ENCODE measurements at regions not wholly inside any gene's neighbourhood (a gene's known extent, or its start where the extent isn't known, plus 50 kb on each side); places are given as distances from the start of the nearest gene placed in this dataset.

DNA sequence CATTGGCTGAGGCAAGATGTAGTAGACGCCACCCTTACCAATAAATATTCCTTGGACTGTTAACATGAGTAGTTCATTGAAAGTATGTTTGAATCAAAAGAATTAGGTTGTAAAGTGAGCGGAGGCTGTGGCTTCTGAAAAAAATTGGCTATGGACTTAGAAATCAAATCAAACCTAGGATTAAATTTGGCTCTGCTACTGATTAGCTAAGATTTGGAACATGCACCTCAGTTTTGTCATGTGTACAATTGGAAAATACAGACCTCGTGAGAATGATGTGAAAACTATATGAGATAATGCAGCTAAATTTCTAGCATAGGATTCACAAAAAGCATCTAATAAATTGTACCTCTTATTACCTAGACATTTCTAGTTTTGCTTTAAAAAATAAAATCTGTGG, 85.3 kb upstream of the USP25 start:
- no peaks in the 10 kb centered on the region for H3K36me3 Mint-ChIP-seq (ENCODE audit: insufficient read depth, unreplicated experiment)
- H3K27ac Mint-ChIP-seq (ENCODE audit: unreplicated experiment), result no peak overlapping the region
- no peak overlapping the region for H3K4me3 Mint-ChIP-seq (ENCODE audit: low read depth, unreplicated experiment)
- no peaks in the 10 kb centered on the region for H3K4me1 Mint-ChIP-seq (ENCODE audit: low read depth, unreplicated experiment)
- no peaks in the 10 kb centered on the region for H3K9me3 Mint-ChIP-seq (ENCODE audit: low read depth, unreplicated experiment)
- DNase-seq, result no peak
- intact Hi-C loops (cut with micrococcal nuclease; ENCODE audit: unreplicated experiment), result no loop called here
- H3K27me3 Mint-ChIP-seq (ENCODE audit: unreplicated experiment), result no peaks in the 10 kb centered on the region
- no TSS peak for BruUV-seq (replicated peaks)
- CTCF ChIA-PET, result no interaction called here
- TF ChIP-seq CTCF (IDR thresholded peaks at IDR 0.05; ENCODE audit: unreplicated experiment), result no peak

DNA sequence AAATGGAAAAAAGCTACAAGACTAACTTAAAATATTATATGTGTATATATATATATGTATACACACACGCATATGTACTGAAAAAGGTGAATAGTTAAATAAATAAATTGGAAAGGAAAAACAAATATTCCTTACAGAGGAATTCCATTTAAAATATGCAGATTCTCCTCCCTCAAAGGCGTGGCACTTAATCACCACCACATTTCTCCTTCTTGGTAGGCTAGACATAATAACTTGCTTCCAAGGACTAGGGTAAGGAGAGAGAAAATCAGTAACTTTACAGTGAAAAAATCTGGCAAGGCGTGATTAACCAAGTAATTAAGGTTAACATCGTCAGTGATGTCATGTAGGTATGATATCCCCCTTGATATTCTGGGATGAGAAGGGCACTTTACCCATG, 84.0 kb upstream of the USP25 start:
- no peaks in the 10 kb centered on the region for H3K4me1 Mint-ChIP-seq (ENCODE audit: low read depth, unreplicated experiment)
- no peaks in the 10 kb centered on the region for H3K9me3 Mint-ChIP-seq (ENCODE audit: low read depth, unreplicated experiment)
- BruUV-seq (replicated peaks), result no TSS peak
- H3K27me3 Mint-ChIP-seq (ENCODE audit: unreplicated experiment), result no peaks in the 10 kb centered on the region
- intact Hi-C loops (cut with micrococcal nuclease; ENCODE audit: unreplicated experiment), result no loop called here
- H3K4me3 Mint-ChIP-seq (ENCODE audit: low read depth, unreplicated experiment), result no peak overlapping the region
- DNase-seq, result no peak
- TF ChIP-seq CTCF (IDR thresholded peaks at IDR 0.05; ENCODE audit: unreplicated experiment), result no peak
- CTCF ChIA-PET, result interaction anchor here (0.6 kb wide), 1 partner anchor 1423 kb away, joined by 4 read pairs; no protein-coding TSS in a partner anchor
- no peak overlapping the region for H3K27ac Mint-ChIP-seq (ENCODE audit: unreplicated experiment)
- no peaks in the 10 kb centered on the region for H3K36me3 Mint-ChIP-seq (ENCODE audit: insufficient read depth, unreplicated experiment)

- Mint-ChIP-seq H3K9me3 (ENCODE audit: low read depth, unreplicated experiment) (no peaks in the 10 kb centered on the region), H3K4me3 (ENCODE audit: low read depth, unreplicated experiment) (no peak overlapping the region), H3K27ac (ENCODE audit: unreplicated experiment) (no peak overlapping the region), H3K36me3 (ENCODE audit: insufficient read depth, unreplicated experiment) (no peaks in the 10 kb centered on the region), H3K27me3 (ENCODE audit: unreplicated experiment) (no peaks in the 10 kb centered on the region), H3K4me1 (ENCODE audit: low read depth, unreplicated experiment) (no peaks in the 10 kb centered on the region)
- no peak for DNase-seq
- CTCF ChIA-PET, result no interaction called here
- no TSS peak for BruUV-seq (replicated peaks)
- no peak for TF ChIP-seq CTCF (IDR thresholded peaks at IDR 0.05; ENCODE audit: unreplicated experiment)
- intact Hi-C loops (cut with micrococcal nuclease; ENCODE audit: unreplicated experiment), result no loop called here
Observed at GRCh38 chr21:15650735-15651134, 79.0 kb upstream of the USP25 start.

- H3K4me1 Mint-ChIP-seq (ENCODE audit: low read depth, unreplicated experiment), result no peaks in the 10 kb centered on the region
- H3K4me3 Mint-ChIP-seq (ENCODE audit: low read depth, unreplicated experiment), result no peak overlapping the region
- H3K9me3 Mint-ChIP-seq (ENCODE audit: low read depth, unreplicated experiment), result no peaks in the 10 kb centered on the region
- TF ChIP-seq CTCF (IDR thresholded peaks at IDR 0.05; ENCODE audit: unreplicated experiment), result no peak
- no peaks in the 10 kb centered on the region for H3K27me3 Mint-ChIP-seq (ENCODE audit: unreplicated experiment)
- intact Hi-C loops (cut with micrococcal nuclease; ENCODE audit: unreplicated experiment), result no loop called here
- H3K27ac Mint-ChIP-seq (ENCODE audit: unreplicated experiment), result no peak overlapping the region
- no peak for DNase-seq
- no TSS peak for BruUV-seq (replicated peaks)
- CTCF ChIA-PET, result no interaction called here
- H3K36me3 Mint-ChIP-seq (ENCODE audit: insufficient read depth, unreplicated experiment), result no peaks in the 10 kb centered on the region
Observed at GRCh38 chr21:15651172-15651571, 78.6 kb upstream of the USP25 start.

DNA sequence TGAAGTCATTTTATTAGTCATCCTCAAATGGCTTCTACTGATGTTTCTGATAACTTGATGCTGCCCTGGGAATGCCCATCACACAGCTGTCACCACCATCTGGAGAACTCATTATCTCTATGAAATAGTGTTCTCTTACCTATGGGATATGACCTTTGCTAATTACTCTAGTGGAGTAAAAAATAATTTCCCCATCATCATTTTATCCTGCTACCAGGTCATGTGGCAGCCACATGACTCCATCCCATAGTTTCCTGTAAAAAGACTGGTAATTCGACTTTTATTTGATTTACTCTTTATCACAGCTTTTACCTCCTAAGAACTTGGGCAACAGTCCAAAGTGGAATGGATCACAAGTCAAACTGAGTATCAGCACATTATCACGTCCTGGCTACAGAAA, 76.1 kb upstream of the USP25 start:
- H3K36me3 Mint-ChIP-seq (ENCODE audit: insufficient read depth, unreplicated experiment), result no peaks in the 10 kb centered on the region
- H3K27me3 Mint-ChIP-seq (ENCODE audit: unreplicated experiment), result no peaks in the 10 kb centered on the region
- H3K9me3 Mint-ChIP-seq (ENCODE audit: low read depth, unreplicated experiment), result no peaks in the 10 kb centered on the region
- CTCF ChIA-PET, result no interaction called here
- TF ChIP-seq CTCF (IDR thresholded peaks at IDR 0.05; ENCODE audit: unreplicated experiment), result no peak
- intact Hi-C loops (cut with micrococcal nuclease; ENCODE audit: unreplicated experiment), result no loop called here
- DNase-seq, result no peak
- no peak overlapping the region for H3K27ac Mint-ChIP-seq (ENCODE audit: unreplicated experiment)
- H3K4me1 Mint-ChIP-seq (ENCODE audit: low read depth, unreplicated experiment), result no peaks in the 10 kb centered on the region
- H3K4me3 Mint-ChIP-seq (ENCODE audit: low read depth, unreplicated experiment), result no peak overlapping the region
- no TSS peak for BruUV-seq (replicated peaks)

All from Calu3 (cell line).